GM12864 (cell line): ENCODE measurements at regions not wholly inside any gene's neighbourhood (a gene's known extent, or its start where the extent isn't known, plus 50 kb on each side); places are given as distances from the start of the nearest gene placed in this dataset.

Source experiments
- DNase-seq: peaks from one replicate; pipeline ENCODE4 v3.0.0-alpha.2; 2011; ENCODE audit warnings: low read depth
- H3K4me3 ChIP-seq: 2 replicates; pipeline ENCODE4 v1.5.1; 2011; ENCODE audit warnings: mild to moderate bottlenecking, low read depth, low read length, control low read depth
- CTCF ChIP-seq: IDR thresholded peaks from 2 replicates; pipeline ENCODE4 v1.5.1; 2011; ENCODE audit warnings: low read depth, mild to moderate bottlenecking, moderate library complexity, low read length, control low read depth, inconsistent platforms; ENCODE audit errors: missing control alignments

DNA sequence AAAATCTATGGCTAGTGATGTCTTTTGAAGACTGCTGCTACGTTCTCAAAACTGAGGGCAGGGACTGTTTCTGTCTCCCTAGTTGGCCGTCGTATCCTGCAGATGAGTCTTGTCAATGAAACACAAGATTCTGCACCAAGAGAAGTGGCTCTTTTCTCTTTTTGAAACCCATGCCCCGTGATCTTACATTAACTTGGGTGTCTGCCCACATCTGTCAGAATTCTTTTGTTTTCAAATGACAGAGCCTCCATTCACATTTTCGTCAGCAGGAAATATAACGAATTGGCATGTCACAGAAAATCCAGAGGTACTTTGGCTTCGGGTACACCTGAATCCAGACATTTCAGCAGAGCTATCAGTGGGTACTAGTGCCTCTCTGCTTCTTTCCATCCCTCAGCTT, 331.3 kb upstream of the PROK2 start:
- DNase-seq = no peak
- no peak for TF ChIP-seq CTCF
- H3K4me3 ChIP-seq = no peak overlapping the region

DNA sequence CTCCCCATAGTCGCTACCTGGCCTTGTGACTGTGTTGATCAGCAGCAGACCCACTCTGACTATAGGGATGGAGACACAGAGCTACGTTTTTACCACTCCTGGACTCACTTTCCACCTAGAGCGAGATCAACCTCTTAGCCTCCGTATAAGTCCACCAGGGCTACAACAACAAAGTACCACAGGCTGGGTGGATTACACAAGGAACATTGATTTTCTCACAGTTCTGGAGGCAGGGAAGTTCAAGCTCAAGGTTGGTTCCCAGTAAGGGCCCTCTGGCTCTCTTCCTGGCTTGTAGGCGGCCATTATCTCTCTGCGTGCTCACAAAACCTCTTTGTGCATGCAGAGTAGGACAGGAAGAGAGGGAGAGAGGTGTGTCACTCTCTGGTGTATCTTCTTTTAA, 330.4 kb upstream of the PROK2 start:
- TF ChIP-seq CTCF = no peak
- no peak overlapping the region for H3K4me3 ChIP-seq
- DNase-seq = no peak

DNA sequence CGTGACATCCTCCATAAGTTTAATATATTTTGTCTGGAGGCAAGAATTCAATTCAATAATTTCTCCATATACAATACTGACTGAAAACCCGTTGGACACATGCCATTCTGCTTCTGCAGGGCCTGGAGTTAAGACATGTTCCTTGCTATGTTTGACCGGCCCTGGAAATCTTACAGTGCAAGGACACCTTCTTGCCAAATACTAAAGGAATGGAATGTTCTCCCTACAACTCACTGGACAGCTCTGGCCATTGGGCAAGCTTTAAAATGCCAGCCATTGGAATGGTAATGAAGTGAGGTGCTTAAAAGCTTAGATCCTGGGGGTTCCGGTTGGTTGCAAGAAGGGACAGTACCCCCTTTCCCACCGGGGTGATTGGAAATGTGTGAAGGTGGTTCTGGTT, 329.8 kb upstream of the PROK2 start:
- no peak overlapping the region for H3K4me3 ChIP-seq
- TF ChIP-seq CTCF = no peak
- DNase-seq = no peak

DNA sequence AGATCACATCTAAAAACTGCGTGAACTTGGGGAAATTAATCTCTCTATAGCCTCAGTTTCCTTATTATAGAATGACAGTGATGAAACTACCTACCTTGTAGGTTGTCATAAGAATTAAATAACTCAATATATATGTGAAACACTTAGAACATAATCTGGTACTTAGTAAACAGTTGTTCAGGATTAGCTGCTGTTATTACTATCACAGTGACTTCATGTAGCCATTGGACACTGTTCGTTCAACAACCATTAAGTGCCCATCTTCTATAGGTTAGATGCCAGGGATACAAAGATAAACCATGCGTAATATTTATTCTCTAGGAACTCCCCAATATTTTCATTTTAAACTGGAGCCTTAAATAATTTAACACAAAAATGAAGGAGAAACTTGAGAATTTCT, 329.0 kb upstream of the PROK2 start:
- TF ChIP-seq CTCF = no peak
- H3K4me3 ChIP-seq = no peak overlapping the region
- no peak for DNase-seq

GRCh38 chr3:72113564-72113963, 328.6 kb upstream of the PROK2 start:
- no peak for DNase-seq
- H3K4me3 ChIP-seq = no peak overlapping the region
- no peak for TF ChIP-seq CTCF

- DNase-seq = no peak
- TF ChIP-seq CTCF = no peak
- H3K4me3 ChIP-seq = no peak overlapping the region
Observed at GRCh38 chr3:72112435-72112834, 327.5 kb upstream of the PROK2 start.

DNA sequence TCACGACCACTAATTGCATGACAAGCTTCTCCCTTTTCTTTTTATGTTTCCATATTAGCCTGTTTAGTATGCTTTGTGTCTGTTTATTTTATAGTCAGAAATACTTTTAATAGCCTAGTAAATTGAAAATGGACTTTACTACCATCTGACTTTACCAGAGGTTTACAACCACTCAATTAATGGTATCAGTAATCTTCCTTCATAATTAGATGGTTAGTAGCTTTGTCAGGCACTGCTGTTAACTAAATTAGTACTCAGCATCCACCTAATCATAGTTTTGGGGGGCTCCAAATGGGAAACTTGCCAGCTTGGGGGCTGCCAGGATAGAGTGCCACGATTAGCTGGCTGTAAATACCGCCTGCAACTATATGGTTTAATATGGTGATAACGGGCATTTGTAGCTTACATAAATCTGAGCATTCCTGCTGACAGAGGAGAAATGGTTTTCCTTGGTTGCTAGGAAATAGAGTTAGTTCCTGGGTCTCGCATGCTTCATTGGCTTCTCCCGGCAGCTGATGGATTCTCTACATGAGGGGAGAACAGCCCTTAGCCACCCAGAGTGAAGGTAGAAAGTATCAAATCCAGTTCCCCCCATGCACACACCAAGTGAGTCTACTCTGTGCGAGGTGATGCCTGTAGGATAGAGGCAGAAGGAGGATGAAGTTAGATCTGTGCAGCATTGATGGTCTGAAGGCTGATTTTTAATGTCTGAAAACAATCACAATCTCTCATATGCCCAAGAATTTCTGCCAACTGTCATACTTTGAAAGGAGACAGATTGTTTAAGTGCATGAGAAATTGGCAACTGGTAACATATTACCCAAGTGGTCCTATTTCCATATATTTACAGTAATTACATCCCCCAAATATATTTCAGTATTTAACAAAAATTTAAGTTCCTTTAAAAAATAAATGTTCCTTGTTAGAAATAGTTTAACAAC, 326.6 kb upstream of the PROK2 start:
- no peak for TF ChIP-seq CTCF

More for the DNA sequence above, 326.6 kb upstream of the PROK2 start:
- H3K4me3 ChIP-seq = no peak overlapping the region
- DNase-seq = no peak
